ENCODE measurements at regions not wholly inside any gene's neighbourhood (a gene's known extent, or its start where the extent isn't known, plus 50 kb on each side); places are given as distances from the start of the nearest gene placed in this dataset.

GRCh38 chr2:176764921-176765320 lies 447.7 kb upstream of the HNRNPA3 start:
- TF ChIP-seq CTCF (IDR thresholded peaks at IDR 0.05 in 4 of 5, conservative IDR thresholded peaks at IDR 0.05 in 1 of 5) (no peak), POLR2A (IDR thresholded peaks at IDR 0.05) (no peak)
